Fibroblast of lung (primary cell): ENCODE measurements at regions not wholly inside any gene's neighbourhood (a gene's known extent, or its start where the extent isn't known, plus 50 kb on each side); places are given as distances from the start of the nearest gene placed in this dataset.

Experiments used
- DNase-seq, 2 donors: peaks; one replicate each; pipeline versions ENCODE4 v3.0.0 to v3.0.0-alpha.2; 2010; ENCODE audit warnings: low read depth in 2 of 2
- H2AFZ ChIP-seq: 2 replicates; pipeline ENCODE4 v1.5.1; 2012; ENCODE audit warnings: low read length, control low read depth, inconsistent platforms
- H3K27ac ChIP-seq: 2 replicates; pipeline ENCODE4 v1.5.1; 2011; ENCODE audit warnings: low read length, control low read depth; ENCODE audit not compliant: insufficient read depth
- H3K27me3 ChIP-seq: 2 replicates; pipeline ENCODE4 v1.5.1; 2011; ENCODE audit warnings: mild to moderate bottlenecking, low read length; ENCODE audit not compliant: control insufficient read depth, insufficient read depth
- H3K36me3 ChIP-seq: 2 replicates; pipeline ENCODE4 v1.5.1; 2011; ENCODE audit warnings: low read length; ENCODE audit not compliant: control insufficient read depth, insufficient read depth
- H3K4me1 ChIP-seq: 2 replicates; pipeline ENCODE4 v1.5.1; 2011; ENCODE audit warnings: low read length; ENCODE audit not compliant: control insufficient read depth, insufficient read depth; ENCODE audit errors: extremely low read depth
- H3K4me2 ChIP-seq: 2 replicates; pipeline ENCODE4 v1.5.1; 2011; ENCODE audit warnings: low read length, control low read depth; ENCODE audit not compliant: insufficient read depth; ENCODE audit errors: extremely low read depth
- H3K4me3 ChIP-seq, 4 experiments: fragments of 200-600 bp in 1 of 4; sonication (generic) in 1 of 4; replicated peaks in 1 of 4; 2 replicates each; pipeline ENCODE4 v1.5.1; 2011 to 2016; ENCODE audit warnings: low read length in 4 of 4, low read depth in 3 of 4, mild to moderate bottlenecking in 3 of 4, control low read depth in 2 of 4, inconsistent platforms in 1 of 4, mixed read lengths in 1 of 4; ENCODE audit not compliant: insufficient read depth in 1 of 4; ENCODE audit errors: control extremely low read depth in 1 of 4
- H3K79me2 ChIP-seq: 2 replicates; pipeline ENCODE4 v1.5.1; 2012; ENCODE audit warnings: mild to moderate bottlenecking, low read length, inconsistent platforms; ENCODE audit not compliant: control insufficient read depth, insufficient read depth
- H3K9ac ChIP-seq: 2 replicates; pipeline ENCODE4 v1.5.1; 2011; ENCODE audit warnings: mild to moderate bottlenecking, low read length, control low read depth; ENCODE audit not compliant: insufficient read depth
- H3K9me3 ChIP-seq: 2 replicates; pipeline ENCODE4 v1.5.1; 2012; ENCODE audit warnings: low read depth, low read length; ENCODE audit not compliant: control insufficient read depth, insufficient read depth
- H4K20me1 ChIP-seq: 2 replicates; pipeline ENCODE4 v1.5.1; 2011; ENCODE audit warnings: low read length; ENCODE audit not compliant: control insufficient read depth, insufficient read depth; ENCODE audit errors: extremely low read depth
- CTCF ChIP-seq, 2 donors: IDR thresholded peaks in 1 of 2; conservative IDR thresholded peaks in 1 of 2; 1 replicate in 1 of 2; 2 replicates in 1 of 2; pipeline ENCODE4 v1.5.1; 2011 to 2012; ENCODE audit warnings: low read length in 2 of 2, control low read depth in 1 of 2, inconsistent platforms in 1 of 2, low read depth in 1 of 2, mild to moderate bottlenecking in 1 of 2
- EZH2 ChIP-seq: IDR thresholded peaks from 2 replicates; pipeline ENCODE4 v1.5.1; 2012; ENCODE audit warnings: low read length, control low read depth, mild to moderate bottlenecking; ENCODE audit errors: missing control alignments

- Histone ChIP-seq H3K27me3 (peaks cover 11% of the 10 kb centered on the region), H3K4me3 (no peak overlapping the region), H3K9ac (no peak overlapping the region), H3K4me1 (no peaks in the 10 kb centered on the region), H3K36me3 (no peaks in the 10 kb centered on the region), H3K4me2 (no peak overlapping the region), H3K79me2 (no peaks in the 10 kb centered on the region), H3K27ac (no peak overlapping the region), H3K9me3 (no peaks in the 10 kb centered on the region), H4K20me1 (no peaks in the 10 kb centered on the region), H2AFZ (no peak overlapping the region)
- TF ChIP-seq CTCF (conservative IDR thresholded peaks at IDR 0.05 in 1 of 2, IDR thresholded peaks at IDR 0.05 in 1 of 2; ENCODE audit: low read depth in 1 of 2, low read length in 2 of 2), result no peak
- TF ChIP-seq EZH2, result no peak
- no peak for DNase-seq
These were observed 79.5 kb downstream of the HIF1AN start for GRCh38 chr10:100615241-100615640.

GRCh38 chr10:100615908-100616307 lies 80.2 kb downstream of the HIF1AN start:
- peaks cover 16% of the 10 kb centered on the region for H3K27me3 ChIP-seq
- H3K9ac ChIP-seq, result no peak overlapping the region
- H3K36me3 ChIP-seq, result no peaks in the 10 kb centered on the region
- DNase-seq, result no peak
- H3K4me2 ChIP-seq, result no peak overlapping the region
- no peak overlapping the region for H3K27ac ChIP-seq
- H2AFZ ChIP-seq, result no peak overlapping the region
- no peak overlapping the region for H3K4me3 ChIP-seq
- no peaks in the 10 kb centered on the region for H3K79me2 ChIP-seq
- no peaks in the 10 kb centered on the region for H3K9me3 ChIP-seq
- TF ChIP-seq CTCF (conservative IDR thresholded peaks at IDR 0.05 in 1 of 2, IDR thresholded peaks at IDR 0.05 in 1 of 2; ENCODE audit: low read depth in 1 of 2, low read length in 2 of 2) (no peak), EZH2 (no peak)
- no peaks in the 10 kb centered on the region for H3K4me1 ChIP-seq
- no peaks in the 10 kb centered on the region for H4K20me1 ChIP-seq

GRCh38 chr10:100618091-100618615 lies 82.4 kb downstream of the HIF1AN start:
- Histone ChIP-seq H3K9ac (no peak overlapping the region), H4K20me1 (no peaks in the 10 kb centered on the region), H3K79me2 (no peaks in the 10 kb centered on the region), H3K4me1 (no peaks in the 10 kb centered on the region), H3K27ac (no peak overlapping the region), H3K4me3 (no peak overlapping the region), H3K36me3 (no peaks in the 10 kb centered on the region), H2AFZ (no peak overlapping the region), H3K4me2 (no peak overlapping the region), H3K9me3 (no peaks in the 10 kb centered on the region), H3K27me3 (peaks cover 22% of the 10 kb centered on the region)
- TF ChIP-seq EZH2, result no peak
- no peak for TF ChIP-seq CTCF (conservative IDR thresholded peaks at IDR 0.05 in 1 of 2, IDR thresholded peaks at IDR 0.05 in 1 of 2; ENCODE audit: low read depth in 1 of 2, low read length in 2 of 2)
- DNase-seq, result no peak
